ENCODE measurements at regions not wholly inside any gene's neighbourhood (a gene's known extent, or its start where the extent isn't known, plus 50 kb on each side); places are given as distances from the start of the nearest gene placed in this dataset.

DNA sequence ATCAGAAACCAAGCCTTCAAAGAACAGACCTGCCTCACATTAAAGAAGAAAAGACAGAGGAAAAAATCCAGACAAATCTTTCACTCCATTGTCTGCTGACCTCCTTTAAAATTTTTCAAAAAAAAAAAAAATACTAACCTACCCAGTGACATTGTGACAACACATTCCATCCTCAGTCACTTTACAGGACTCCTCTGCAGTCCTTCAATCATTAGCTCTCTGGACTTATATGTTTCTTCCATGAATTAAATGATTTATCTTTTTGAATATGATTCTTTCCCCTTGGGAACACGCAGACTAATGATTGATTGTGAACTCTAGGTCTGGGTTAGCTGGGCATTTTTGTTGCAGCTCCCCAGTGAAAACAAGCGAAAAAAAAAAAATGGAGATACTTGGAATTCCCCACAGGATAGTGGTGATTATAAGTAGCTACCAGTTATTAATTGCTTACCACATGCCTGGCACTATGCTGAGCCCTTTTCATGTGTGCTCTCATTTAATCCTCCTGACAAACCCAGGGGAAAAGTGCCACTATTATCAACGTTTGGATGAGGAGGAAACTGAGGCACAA lies 261.3 kb upstream of the NCKAP5 start:
- intact Hi-C loops (cut with DNase I) = no loop called here
- H3K4me1 ChIP-seq = no peaks in the 10 kb centered on the region
- no peak overlapping the region for H3K4me3 ChIP-seq
- H3K36me3 ChIP-seq (ENCODE audit: insufficient read depth in 1 of 2, low read depth in 1 of 2) = no peaks in the 10 kb centered on the region
- TF ChIP-seq, protein P1, sequence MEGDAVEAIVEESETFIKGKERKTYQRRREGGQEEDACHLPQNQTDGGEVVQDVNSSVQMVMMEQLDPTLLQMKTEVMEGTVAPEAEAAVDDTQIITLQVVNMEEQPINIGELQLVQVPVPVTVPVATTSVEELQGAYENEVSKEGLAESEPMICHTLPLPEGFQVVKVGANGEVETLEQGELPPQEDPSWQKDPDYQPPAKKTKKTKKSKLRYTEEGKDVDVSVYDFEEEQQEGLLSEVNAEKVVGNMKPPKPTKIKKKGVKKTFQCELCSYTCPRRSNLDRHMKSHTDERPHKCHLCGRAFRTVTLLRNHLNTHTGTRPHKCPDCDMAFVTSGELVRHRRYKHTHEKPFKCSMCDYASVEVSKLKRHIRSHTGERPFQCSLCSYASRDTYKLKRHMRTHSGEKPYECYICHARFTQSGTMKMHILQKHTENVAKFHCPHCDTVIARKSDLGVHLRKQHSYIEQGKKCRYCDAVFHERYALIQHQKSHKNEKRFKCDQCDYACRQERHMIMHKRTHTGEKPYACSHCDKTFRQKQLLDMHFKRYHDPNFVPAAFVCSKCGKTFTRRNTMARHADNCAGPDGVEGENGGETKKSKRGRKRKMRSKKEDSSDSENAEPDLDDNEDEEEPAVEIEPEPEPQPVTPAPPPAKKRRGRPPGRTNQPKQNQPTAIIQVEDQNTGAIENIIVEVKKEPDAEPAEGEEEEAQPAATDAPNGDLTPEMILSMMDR (IDR thresholded peaks at IDR 0.05) = no peak
- no peak for DNase-seq
- no peak overlapping the region for H3K27ac ChIP-seq
- 29 to 63% (median 50%) methylated on average over 3 of the region's 3 CpGs for WGBS, 3 donors
- ATAC-seq = no peak
- peaks cover 0 to 4% (median 0%) of the 10 kb centered on the region in 3 donors for H3K27me3 ChIP-seq (ENCODE audit: insufficient read depth in 3 of 3, low read length in 2 of 3)
- H3K9me3 ChIP-seq = no peaks in the 10 kb centered on the region

DNA sequence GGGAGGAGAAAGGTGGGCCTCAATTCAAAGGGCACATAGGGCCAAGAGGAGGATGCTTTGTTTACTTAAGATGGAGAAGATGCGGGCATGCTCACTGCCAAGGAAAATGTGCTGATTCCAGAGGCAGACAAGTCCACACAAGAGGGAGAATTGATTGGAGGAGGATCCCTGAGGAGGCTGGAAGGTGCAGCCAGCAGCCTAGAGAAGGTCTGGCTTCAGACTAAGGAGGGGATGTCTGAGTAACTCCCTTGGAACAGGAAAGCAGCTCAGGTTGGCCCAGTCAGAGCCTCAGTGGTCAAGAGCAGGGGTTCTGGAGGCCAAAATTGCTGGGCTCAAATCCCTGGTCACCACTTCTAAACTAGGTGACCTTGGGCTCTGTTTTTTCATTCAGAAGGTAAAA lies 265.5 kb upstream of the NCKAP5 start:
- no peaks in the 10 kb centered on the region for H3K4me1 ChIP-seq
- no peak overlapping the region for H3K27ac ChIP-seq
- no peak for ATAC-seq
- no peaks in the 10 kb centered on the region for H3K36me3 ChIP-seq (ENCODE audit: insufficient read depth in 1 of 2, low read depth in 1 of 2)
- 87 to 100% (median 89%) methylated on average over 1 of the region's 1 CpG for WGBS, 3 donors
- no peak for DNase-seq
- intact Hi-C loops (cut with DNase I) = no loop called here
- H3K9me3 ChIP-seq = no peaks in the 10 kb centered on the region
- H3K27me3 ChIP-seq (ENCODE audit: insufficient read depth in 3 of 3, low read length in 2 of 3) = no peaks in the 10 kb centered on the region
- H3K4me3 ChIP-seq = no peak overlapping the region
- TF ChIP-seq, protein P1 (IDR thresholded peaks at IDR 0.05) = no peak

DNA sequence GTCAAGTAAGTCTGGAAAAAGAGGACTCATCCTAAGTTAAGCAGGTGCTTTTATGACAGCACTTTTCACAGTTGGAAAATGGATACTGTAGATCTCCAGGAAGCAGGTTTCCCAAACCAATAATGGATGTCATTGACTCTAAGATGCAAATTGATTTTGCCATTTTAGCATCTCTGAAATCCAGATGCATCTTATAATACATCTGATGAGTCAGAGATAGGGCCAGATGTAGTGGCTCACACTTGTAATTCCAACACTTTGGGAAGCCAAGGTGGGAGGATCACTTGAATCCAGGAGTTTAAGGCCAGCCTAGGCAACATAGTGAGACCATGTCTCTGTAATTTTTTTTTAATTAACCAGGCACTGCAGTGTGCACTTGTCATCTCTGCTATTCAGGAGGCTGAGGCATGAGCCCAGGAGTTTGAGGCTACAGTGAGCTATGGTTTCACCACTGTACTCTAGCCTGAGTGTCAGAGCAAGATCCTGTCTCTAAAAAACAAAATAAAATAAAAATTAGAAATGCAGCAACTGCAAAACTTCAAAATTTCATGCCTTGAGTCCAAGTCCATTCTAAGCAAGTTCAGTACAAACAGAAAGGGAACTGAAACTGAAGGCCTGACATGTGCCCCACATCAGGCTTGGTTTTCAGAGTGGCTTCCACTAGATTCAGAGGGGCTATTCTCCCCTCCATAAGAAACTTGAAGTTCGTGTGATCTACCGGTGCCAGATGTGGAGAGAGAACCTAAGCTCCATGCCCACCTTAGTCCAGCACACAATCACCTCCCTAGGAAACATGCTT lies 267.8 kb upstream of the NCKAP5 start:
- intact Hi-C loops (cut with DNase I) = no loop called here
- DNase-seq = no peak
- Histone ChIP-seq H3K4me1 (no peaks in the 10 kb centered on the region), H3K27ac (no peak overlapping the region), H3K27me3 (ENCODE audit: insufficient read depth in 3 of 3, low read length in 2 of 3) (no peaks in the 10 kb centered on the region), H3K4me3 (no peak overlapping the region), H3K9me3 (no peaks in the 10 kb centered on the region), H3K36me3 (ENCODE audit: insufficient read depth in 1 of 2, low read depth in 1 of 2) (no peaks in the 10 kb centered on the region)
- TF ChIP-seq, protein P1 (IDR thresholded peaks at IDR 0.05) = no peak
- WGBS, 3 donors = 34 to 85% (median 82%) methylated on average over 2 of the region's 2 CpGs
- no peak for ATAC-seq

DNA sequence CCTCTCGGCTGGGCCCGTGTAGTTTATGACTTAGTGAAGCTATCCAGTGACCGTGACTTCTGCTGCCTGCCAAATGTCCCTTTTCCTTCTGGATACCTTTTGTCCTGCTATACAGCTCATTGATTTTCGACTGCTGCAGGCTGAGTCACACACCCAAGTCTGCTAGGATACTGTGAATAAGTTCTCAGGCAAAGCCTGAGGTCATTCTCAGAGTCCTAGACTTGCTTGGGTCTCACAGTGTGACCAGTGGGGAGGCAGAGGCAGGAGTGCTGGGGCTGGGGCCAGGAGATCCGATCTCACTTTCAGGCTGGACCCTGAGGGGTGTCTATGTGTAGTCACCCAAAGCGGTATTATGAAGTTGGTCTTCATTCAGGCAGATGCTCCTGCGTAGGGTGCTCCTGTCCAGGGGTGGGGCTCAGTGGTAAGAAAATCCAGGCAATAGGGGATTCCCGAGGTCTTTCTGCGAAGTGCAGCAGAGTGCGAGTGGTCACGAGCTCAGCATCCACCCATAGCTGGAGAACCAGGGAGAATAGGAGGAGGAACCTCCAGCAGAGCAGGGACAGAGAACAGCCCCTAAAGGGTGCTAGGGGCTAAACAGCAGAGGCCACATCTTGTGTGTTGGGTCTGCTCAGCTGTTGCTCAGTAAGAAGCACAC lies 268.6 kb upstream of the NCKAP5 start:
- Histone ChIP-seq H3K9me3 (no peaks in the 10 kb centered on the region), H3K4me3 (no peak overlapping the region), H3K4me1 (no peaks in the 10 kb centered on the region), H3K36me3 (ENCODE audit: insufficient read depth in 1 of 2, low read depth in 1 of 2) (no peaks in the 10 kb centered on the region), H3K27ac (no peak overlapping the region), H3K27me3 (ENCODE audit: insufficient read depth in 3 of 3, low read length in 2 of 3) (no peaks in the 10 kb centered on the region)
- ATAC-seq (no peak), DNase-seq (no peak)
- WGBS, 3 donors = 64 to 82% (median 68%) methylated on average over 11 of the region's 11 CpGs
- intact Hi-C loops (cut with DNase I) = no loop called here
- TF ChIP-seq, protein P1 (IDR thresholded peaks at IDR 0.05) = no peak

Measured in psoas muscle (tissue), 7 donors.